NOMO-1 (cell line): ENCODE measurements at regions not wholly inside any gene's neighbourhood (a gene's known extent, or its start where the extent isn't known, plus 50 kb on each side); places are given as distances from the start of the nearest gene placed in this dataset.
"Not testable (repeated sequence)": the region's sequence is repeated elsewhere in the genome, so short reads cannot be mapped to it uniquely, and the experiment has no call there.

ENCODE experiments used
- DNase-seq, 2 experiments: peaks; one replicate each; lab custom pipeline; 2025; ENCODE audit not compliant: unreplicated experiment in 2 of 2; lab: John Stamatoyannopoulos, UW

DNA sequence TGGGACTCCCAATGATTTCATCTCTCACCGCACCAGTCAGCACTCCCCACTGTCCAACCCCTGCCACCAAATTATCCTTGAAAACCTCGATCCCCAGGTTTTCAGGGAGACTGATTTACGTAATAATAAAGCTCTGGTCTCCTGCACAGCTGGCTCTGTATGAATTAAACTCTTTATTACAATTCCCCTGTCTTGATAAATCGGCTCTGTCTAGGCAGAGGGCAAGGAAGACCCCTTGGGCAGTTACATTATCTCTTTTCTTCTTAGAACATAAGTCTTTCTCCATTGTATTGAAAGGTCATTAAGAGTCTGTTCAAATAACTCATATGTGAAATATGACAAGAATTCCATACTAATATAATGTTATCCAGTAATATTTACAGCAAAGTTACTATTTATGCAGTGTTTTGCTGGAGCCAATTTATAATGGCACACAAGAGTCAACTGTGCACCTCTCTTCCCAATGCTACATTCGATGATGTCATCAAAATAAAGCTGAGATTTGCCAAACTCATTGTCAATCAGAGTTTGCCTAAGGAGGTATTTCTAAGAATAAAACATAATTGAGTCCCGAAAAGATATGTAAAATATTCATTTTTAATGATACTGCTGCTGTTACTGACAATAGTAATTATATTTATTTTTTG lies 1297.2 kb upstream of the LRRTM3 start:
- no peak for DNase-seq

DNA sequence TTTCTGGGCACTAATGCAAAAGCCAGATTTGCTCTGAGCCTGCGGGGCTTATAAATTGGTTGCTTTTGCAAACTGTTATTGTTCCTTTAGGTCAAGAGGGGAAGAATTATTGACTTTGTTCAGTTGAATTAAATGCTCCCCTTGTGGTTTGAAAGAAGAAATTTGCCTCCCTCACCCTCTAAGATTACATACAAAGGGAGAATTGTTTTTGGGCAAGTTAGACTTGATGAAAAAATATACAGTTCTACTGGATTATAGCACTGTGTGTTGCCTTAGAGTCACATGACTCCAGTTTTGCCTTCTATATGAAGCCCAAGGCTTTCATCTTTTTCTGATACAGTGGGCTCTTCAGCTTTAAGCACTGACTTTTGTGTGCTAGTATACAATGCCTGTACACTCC lies 1265.8 kb upstream of the LRRTM3 start:
- no peak for DNase-seq

DNA sequence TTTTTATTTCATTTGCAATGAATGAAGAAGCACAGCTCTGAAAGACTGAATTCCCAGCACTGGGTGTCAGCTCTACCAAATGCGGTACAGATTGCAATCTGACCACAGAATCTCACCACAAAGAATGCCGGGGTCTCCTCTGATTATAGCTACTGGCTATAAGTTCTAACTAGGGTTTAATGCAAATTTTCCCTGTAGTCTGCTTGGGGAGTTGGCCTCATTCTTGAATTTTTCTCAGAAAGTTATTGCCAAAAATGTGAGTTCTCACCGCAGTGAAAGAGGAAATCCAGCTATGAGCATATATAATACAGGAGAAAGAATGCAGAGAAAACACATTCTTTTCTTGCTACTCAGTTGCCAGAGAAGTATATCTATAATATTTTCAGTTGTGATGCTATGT lies 1255.7 kb upstream of the LRRTM3 start:
- DNase-seq = no peak

DNA sequence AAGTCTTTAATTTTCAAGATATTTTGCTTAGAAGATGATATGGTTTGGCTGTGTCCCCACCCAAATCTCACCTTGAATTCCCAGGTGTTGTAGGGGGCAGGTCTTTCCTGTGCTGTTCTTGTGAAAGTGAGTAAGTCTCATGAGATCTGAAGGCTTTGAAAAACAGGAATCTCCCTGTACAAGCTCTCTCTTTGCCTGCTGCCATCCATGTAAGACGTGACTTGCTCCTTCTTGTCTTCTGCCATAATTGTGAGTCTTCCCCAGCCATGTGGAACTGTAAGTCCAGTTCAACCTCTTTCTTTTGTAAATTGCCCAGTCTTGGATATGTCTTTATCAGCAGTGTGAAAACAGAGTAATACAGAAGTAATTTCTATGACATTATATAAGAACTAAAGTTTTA lies 1255.2 kb upstream of the LRRTM3 start:
- not testable (repeated sequence) for DNase-seq

DNA sequence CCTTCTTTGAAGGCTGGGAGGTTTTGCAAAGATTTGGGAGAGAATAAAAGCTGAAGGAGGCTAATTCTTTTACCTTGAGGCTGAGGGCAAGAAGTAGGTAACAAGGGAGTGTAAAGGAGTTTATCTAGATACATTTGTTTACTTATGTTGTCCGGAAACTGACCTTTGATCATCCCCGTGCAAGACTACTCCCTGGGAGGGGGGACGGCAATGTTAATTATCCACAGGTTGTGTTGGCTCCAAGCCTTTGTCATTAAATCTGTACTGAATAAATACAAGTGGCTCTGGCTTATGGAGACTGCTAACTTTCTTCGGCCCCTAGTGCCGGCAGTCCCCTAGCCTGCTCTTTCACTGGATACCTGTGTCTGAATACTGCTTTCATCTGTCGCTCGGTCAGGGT lies 1250.6 kb upstream of the LRRTM3 start:
- no peak for DNase-seq

DNA sequence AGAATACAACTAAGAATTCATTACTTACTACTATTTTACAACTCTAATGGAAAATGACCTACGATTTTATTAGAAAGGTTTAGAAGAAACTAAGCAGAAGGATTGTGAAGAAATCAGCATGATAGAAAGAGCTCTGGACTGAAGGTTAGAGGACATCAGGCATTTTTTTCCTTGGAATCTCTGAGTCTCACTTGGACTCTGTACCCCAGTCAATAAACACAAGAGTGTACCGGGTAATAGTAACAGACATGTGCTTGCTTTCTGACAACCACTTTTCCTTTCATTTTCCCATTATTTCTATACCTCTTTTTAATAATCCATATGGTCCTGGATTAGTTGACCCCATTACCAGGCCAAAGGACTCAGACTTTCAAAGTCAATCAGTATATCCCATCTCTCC lies 1240.9 kb upstream of the LRRTM3 start:
- no peak for DNase-seq

DNA sequence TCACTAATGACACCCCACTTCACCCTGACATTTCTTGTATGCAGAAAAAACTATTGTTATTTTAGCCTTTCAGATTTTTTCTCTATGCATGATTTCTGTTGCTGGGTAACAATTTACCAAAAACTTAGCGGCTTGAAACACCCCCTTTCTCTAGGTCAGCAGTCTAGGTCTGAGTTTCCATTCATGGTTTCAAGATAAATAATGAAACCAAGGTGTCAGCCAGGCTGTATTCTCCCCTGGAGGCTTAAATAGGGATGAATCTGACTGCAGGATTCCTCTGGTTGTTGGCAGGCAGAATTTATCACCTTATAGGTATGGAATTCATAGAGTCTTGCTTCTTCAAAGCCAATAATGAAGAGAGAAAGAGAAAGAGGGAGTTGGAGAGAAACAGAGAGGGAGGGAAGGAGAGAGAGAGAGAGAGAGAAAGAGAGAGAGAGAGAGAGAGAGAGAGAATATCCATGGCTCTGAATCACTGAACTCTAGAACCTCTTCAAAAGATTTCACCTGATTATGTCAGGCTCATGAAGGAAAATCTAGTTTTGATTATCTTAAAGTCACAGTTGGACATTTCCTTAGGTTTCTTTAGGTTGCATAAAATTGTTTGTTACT lies 1224.6 kb upstream of the LRRTM3 start:
- DNase-seq = no peak

DNA sequence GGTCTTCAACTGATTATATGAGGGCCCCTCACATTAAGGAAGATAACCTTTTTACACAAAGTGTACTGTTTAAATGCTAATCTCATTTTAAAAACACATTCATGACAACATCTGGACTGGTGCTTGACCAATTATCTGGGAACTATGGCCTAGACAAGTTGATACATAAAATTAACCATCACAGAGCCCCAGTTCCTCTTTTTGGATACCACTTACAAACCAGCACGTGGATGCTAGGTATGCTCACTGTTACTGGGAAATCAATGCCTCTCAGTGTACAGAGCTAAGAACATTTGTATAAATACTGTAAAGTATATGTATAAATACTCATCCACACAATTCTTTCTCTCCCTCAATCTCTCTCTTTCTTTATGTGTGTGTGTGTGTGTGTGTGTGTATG lies 1217.8 kb upstream of the LRRTM3 start:
- no peak for DNase-seq

DNA sequence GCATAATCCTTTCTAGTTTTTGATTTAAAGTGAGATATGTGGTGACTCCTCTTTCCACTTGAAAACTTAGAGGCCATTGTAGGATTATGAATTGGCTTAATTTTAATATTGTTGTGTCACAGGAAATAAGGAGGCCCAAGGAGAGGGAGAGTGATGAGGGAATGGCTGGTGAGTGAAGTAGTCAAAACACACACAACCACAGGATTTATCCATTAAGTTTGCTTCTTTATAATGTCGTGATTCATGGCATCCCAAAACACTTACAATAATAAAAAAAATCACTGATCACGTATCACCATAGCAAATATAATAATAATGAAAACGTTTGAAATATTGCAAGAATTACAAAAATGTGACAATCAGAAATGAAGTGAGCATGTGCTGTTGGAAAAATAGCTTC lies 1215.5 kb upstream of the LRRTM3 start:
- DNase-seq = no peak

DNA sequence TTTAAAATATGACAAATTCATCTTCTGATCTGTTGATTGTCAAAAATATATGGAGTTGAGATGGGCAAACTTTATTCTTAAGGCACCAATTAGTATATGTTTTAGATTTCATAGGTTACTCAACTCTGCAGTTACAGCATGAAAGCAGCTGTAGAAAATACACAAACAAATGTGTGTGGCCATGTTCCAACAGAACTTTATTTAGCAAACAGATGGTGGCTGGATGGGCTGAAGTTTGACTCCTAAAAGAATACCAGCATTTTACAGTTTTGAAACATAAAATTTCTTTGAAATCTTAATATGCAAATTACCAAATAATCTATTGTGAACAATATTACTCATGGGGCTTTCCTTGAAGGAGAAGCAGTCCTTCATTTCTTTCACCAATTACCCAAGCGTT lies 1206.0 kb upstream of the LRRTM3 start:
- DNase-seq = no peak

DNA sequence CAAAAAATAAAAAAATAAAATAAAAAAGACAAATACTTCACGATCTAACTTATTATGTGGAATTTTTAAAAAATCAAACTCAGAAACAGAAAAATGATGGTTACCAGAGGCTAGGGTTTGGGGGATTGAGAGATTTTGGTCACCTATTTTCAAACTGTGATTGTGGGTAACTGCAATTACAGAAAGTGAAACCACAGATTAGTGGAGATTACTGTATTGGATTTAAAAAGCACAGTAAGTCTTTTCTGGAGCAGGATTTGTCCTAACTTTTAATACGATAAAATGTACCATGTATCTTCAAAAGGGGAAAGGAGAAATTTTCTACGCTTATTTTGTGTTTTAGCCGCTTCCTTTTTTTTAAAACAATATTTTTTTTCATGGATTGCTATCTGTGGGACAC lies 1204.9 kb upstream of the LRRTM3 start:
- no peak for DNase-seq

DNA sequence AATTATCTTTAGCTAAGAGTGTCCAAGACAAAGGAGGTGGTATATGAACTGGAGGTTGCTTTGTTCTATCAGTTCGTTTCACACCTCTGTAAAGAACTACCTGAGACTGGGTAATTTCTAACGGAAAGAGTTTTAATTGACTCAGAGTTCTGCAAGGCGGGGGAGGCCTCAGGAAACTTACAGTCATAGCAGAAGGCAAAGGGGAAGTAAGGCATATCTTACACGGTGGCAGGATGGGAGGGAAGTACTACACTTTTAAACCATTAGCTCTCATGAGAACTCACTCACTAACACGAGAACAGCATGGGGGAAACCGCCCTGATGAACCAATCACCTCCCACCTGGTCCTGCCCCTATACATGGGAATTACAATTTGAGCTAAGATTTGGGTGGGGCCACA lies 1202.3 kb upstream of the LRRTM3 start:
- no peak for DNase-seq

DNA sequence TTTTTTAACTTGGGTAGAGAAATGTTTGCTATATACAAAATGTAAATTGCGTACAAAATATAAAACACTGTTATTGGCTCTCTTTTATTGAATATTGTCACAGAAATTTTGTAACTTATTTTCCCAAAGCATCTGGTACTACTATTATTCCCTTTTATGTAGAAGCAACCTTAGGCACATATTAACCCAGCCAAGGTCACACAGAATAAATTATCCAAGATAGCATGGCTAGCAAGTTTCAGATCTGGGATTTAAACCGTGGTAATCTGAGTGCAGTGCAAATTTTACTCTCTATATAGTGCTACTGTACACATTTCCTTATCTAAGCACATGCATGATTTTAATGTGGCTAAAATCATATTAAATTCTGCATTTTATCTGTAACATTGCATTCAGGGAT lies 1190.5 kb upstream of the LRRTM3 start:
- no peak for DNase-seq

DNA sequence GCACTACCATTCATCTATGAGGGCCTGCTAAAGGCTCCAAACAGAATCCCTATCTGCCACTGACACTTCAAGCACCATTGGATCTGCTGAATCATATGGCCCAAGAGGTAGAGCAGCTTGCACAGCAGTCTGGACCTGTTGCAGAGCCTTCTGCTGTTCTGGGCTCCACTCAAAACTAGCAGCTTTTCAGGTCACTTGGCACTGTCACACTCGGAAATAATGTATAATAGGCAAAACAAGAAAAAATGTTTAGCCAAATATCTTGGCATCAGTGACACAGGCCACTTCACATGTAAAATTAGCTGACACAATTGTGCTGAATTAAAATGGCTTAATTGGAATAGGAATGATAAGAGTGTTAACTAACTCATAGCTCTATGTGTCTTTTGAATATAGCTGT lies 1182.9 kb upstream of the LRRTM3 start:
- no peak for DNase-seq

DNA sequence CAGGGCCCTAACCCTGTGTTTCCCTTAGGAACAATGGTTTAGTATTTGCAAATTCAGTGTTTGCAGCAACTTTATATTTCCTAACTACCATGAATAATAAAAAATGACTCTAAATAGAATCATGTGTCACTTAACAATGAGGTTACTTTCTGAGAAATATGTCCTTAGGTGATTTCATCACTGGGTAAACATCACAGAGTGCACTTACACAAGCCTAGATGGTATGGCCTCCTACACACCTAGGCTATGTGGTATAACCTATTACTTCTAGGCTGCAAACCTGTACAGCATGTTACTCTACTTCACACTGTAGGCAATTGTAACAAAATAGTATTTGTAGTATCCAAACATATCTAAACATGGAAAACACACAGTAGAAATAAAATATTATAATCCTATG lies 1174.6 kb upstream of the LRRTM3 start:
- no peak for DNase-seq

DNA sequence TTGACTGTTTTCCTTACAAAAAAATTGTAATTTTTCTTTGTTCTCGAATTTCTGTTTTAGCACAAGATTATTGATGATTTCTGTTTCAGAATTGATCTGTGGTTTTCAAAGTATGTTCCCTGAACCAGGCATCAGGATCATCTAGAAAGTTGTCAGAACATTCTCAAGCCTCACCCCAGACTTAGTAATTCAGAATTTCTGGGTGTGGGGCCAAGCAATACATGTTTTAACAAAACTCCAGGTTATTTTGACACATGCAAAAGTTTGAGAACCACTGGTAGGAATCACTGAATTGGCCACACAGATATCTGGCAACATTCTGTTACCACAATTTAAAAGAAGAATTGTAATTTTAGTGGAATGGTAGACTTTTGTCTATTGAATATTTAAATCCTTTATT lies 1173.9 kb upstream of the LRRTM3 start:
- DNase-seq = no peak

DNA sequence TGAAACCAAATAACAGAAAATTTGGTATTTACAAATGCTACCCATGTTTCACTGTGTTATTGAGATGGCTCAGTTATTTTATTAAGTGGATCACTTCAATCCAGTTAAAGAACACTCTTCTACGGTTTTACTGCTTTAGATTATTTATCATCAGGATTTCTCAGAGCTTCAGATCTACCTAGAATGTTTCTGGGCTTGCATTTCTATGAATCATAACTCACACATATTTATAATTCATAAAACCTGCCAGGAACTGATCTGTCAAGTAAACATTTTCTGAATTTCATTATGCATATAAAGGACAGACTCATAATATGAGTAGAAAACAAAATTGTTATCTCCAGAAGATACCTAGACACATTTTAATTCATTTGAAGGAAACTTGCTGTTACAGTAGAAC lies 1172.3 kb upstream of the LRRTM3 start:
- no peak for DNase-seq

DNA sequence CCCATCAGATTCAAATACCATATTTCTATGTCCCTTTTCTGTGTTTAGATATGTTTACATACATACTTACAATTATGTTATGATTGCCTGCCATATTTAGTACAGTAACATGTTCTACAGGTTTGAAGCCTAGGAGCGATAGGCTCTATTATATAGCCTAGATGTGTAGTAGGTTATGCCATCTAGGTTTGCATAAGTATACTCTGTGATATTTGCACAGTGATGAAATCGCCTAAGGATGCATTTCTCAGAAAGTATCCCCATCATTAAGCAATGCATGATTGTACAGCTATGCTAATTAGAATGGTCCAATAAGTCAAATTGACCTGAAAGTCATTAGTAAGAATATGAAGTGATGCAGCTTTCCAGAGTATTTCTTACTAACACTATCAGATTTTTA lies 1171.7 kb upstream of the LRRTM3 start:
- DNase-seq = no peak

DNA sequence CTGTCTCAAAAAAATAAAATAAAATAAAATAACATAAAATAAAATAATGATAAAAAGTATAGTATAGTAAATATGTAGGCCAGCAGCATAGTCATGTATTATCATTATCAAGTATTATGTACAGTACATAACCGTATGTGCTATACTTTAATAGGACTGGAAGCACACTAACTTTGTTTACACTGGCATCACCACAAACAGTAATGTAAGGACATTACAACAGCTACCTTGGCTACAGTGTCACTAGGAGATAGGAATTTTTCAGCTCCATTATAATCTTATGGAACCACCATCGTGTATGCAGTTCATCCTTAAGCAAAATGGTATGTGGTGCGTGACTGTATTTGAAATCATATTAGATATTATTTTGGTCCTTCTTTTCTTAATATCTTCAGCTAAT lies 1163.5 kb upstream of the LRRTM3 start:
- DNase-seq = no peak

DNA sequence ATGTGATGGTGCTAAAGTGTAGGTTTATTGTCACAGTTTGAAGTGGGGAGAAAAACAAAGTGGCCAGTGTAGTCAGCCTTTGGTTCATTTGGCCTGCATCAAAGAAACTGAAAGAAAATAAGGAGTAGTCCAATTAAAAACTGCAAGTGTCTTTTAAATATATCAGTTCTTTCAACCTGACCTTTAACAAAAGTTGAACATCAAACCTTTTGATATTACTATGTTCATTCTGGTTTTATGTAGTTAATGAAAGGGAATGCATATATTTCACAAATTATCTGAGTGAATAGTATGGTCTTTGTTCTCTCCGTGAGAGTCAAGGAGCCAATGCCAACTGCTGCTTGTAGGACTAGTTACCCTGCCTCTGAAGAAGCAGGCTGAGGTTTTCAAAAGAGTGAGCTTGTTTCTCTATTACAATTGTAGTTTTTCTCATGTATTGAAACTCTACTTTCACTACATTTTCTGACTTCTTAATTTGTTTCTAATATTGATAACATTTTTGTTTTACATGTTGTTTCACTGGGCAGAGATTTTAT lies 1160.8 kb upstream of the LRRTM3 start:
- DNase-seq = no peak

DNA sequence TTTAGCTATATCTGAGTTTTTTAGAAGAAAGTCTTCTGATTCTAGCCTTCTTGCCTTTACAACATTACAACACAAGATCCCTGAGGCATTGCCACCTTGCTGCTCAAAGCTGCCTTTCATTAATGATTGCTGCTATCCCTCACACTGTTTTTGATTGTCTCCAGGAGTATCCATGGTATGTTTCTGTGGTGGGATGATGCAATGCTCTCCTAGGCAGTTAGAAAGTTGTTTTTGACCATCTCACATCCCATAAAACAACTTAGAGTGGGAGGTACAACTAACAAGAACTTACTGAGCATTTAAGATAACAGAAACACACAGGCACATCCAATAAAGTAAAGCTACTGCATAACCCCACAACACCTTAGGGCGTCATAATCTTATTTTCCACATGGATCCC lies 1156.0 kb upstream of the LRRTM3 start:
- no peak for DNase-seq

DNA sequence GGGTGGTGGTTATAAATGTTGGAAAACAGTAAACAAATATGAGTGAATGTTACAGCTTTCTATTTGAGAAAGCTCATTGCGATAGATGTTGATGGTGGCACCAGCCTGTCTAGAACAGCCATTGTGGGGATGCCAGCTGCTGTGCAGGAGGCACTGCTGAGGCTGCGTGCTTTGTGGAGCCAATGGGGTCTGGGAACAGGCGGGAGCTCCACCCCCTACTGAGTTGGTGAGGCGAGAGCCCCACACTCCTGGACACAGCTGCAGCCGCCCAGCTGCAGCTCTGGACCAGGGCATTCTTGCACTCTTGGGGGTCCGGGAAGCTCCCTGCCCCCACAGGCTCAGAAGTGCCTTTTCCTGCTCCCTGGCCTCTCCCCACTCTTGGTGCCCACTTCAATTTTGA lies 1147.1 kb upstream of the LRRTM3 start:
- no peak for DNase-seq

DNA sequence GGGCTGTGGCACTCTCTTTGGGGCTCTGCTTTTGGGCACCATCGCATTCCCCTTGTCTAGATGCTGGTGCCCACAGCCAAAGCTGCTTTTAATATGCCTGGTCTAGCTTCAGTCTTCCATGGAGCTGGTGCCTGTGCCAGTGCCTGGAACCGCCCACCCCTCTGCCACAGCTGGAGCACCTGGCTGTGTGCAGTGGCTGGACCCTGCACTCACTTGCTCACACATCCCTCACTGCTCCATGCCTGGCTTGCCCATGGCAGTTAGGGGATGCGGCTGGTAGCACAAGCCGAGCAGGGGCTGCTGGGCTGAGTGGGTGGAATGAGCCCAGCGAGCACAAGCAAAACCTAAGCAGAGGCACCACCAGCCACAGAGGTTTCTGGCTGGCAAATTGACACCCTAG lies 1145.9 kb upstream of the LRRTM3 start:
- DNase-seq = no peak
